ENCODE measurements at regions not wholly inside any gene's neighbourhood (a gene's known extent, or its start where the extent isn't known, plus 50 kb on each side); places are given as distances from the start of the nearest gene placed in this dataset.

DNA sequence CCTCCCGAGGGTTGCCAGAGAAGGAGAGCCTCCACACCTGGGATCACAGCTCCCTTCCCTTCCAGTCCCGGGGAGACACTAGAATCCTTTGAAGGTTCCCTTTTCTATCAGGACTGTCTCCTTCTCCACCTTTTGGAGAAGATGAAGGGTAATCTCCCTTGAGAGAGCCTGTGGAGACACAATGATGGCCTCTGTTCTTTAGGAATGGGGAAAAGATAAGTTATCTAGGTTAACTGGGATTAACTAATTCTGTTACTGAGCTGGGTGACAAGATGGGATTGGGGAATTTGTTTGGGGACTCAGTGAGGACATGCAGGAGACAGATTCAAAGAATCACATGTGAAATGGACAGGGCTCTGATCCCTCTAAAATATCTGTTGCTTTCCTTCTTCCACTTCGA, 181.1 kb upstream of the BMPER start:
- no peak for DNase-seq (ENCODE audit: low spot score)
- intact Hi-C loops (cut with DNase I), result no loop called here

- intact Hi-C loops (cut with DNase I), result no loop called here
Observed at GRCh38 chr7:33725111-33726025, 180.0 kb upstream of the BMPER start.

DNA sequence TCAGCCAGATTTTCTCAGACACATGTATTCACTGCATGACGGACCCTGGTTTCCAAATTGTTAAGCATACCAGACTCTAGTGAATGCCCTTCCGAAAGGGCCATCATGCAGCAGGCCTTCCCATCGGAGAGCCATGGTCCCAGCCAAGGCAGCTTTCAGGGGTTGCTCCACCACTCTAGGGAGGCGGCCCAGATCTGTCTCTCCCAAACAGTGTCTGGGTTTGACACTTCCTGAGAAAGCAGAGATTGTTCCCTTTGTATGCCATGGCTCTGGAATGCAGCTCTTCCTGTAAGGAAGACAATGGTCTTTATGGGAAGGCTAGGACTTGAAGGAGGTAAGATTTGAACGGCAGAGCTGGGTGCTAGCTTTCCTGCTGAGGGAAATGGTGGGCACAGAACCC, 178.8 kb upstream of the BMPER start:
- intact Hi-C loops (cut with DNase I), result no loop called here
- no peak for DNase-seq (ENCODE audit: low spot score)

More at GRCh38 chr7:33725111-33726025, 180.0 kb upstream of the BMPER start:
- no peak for DNase-seq (ENCODE audit: low spot score)

GRCh38 chr7:33727315-33727714, 178.0 kb upstream of the BMPER start:
- no peak for DNase-seq (ENCODE audit: low spot score)
- intact Hi-C loops (cut with DNase I), result no loop called here

- DNase-seq (ENCODE audit: low spot score), result no peak
- intact Hi-C loops (cut with DNase I), result no loop called here
Observed at GRCh38 chr7:33728873-33729551, 176.3 kb upstream of the BMPER start.

DNA sequence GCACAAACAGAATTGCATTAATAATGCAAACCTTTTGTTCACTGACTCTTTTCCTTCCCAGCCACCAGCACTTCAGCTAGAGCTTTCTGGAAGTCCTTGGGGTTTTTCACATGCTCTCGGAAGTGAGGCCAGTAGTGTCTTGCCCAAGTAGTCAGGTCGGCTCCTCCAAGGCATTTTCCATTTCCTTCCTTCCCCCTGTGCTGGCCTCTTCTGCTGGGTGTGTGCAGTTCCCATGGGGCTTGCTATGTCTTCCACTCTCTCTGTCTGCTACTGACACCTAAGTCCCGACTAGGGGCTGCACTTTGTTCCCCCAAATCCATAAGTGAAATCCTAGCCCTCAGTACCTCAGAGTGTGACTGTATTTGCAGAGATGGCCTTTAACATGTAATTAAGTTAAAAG, 175.6 kb upstream of the BMPER start:
- no peak for DNase-seq (ENCODE audit: low spot score)
- intact Hi-C loops (cut with DNase I), result no loop called here

- intact Hi-C loops (cut with DNase I), result no loop called here
- DNase-seq (ENCODE audit: low spot score), result no peak
Observed at GRCh38 chr7:33730958-33731357, 174.4 kb upstream of the BMPER start.

GRCh38 chr7:33731912-33732311, 173.4 kb upstream of the BMPER start:
- DNase-seq (ENCODE audit: low spot score), result no peak
- intact Hi-C loops (cut with DNase I), result no loop called here

DNA sequence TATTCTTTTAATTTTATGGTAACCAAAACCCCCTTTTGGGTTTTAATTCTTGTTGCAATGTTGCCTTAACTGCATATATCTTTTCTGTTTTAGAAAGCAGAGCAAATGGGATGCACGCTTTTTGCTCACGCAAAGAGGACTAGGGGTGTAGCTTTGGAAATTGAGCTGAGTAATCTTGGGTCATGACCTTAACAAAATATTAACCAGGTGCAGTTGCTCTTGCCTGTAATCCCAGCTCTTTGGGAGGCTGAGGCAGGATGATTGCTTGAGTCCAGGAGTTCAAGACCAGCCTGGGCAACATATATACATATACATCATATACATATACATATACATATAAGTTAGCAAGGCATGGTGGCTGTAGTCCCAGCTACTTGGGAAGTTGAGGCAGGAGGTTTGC, 172.9 kb upstream of the BMPER start:
- DNase-seq (ENCODE audit: low spot score), result no peak
- intact Hi-C loops (cut with DNase I), result no loop called here

DNA sequence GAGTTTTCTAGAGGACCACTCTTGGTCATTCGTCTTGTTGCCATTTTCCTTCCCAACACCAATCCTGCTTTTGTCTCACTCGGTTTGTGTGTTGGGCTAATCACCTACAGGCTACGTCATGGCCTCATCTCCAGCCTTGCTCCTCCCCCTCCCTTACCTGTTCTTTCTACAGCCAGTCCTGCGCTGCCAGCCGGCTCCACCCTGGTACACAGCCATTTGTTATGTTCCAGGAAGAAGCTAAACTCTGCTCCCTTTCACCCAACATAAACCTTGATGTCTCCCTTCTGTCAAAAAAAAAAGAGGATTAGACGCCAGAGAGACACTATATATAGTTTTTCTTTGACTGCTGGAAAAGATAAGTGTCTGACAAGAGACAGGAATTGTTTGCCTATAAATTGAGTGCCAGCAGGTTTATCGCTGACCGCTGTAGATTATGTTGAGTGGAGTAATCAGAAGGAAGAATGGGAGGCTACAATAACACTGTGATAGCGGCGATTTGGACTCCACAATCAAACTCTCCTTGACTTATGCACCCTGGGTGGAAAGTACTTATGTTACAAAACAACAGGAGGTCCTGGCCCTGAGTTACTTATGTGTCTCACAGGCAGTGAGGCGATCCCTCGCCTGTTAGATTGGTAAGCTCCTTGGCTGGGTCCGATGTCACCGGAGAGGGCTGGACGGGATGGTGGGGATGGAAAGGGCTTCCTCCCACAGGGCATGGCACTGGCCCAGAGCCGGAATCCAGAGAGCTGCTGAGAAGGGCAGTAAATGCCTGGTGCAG, 171.3 kb upstream of the BMPER start:
- intact Hi-C loops (cut with DNase I), result no loop called here
- no peak for DNase-seq (ENCODE audit: low spot score)

GRCh38 chr7:33735403-33735802, 169.9 kb upstream of the BMPER start:
- intact Hi-C loops (cut with DNase I), result no loop called here
- no peak for DNase-seq (ENCODE audit: low spot score)

DNA sequence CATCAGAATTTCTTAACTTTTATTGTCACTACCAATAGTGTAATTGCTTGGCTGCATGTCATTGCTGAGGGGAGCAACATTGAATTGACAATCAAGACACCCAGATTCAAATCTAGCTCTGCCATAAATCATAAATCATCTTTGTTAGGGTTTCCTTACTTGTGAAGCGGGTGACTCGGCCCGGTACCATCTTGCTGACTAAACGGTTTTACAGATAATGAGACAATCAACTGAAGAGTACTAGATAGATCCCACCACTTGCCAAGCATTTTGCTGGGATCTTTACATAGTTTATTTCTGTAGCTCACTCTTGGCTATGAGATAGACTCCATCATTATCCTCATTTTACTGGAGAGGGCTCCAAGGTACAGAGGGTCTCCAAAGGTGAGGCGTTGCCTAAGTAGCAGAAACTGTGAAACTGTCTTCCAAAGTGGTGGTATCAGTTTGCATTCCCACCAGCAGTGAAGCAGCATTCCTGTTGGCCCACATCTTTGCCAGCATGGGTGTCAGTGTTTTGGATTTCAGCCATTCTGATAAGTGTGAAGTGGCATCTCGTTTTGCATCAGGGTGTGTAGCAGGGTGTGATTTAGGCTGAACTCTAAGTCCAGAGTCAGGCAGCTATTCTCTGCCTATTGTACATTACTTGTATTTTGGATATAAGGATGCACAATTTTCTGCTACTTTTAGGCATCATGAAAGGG, 168.7 kb upstream of the BMPER start:
- intact Hi-C loops (cut with DNase I), result no loop called here
- no peak for DNase-seq (ENCODE audit: low spot score)

GRCh38 chr7:33738260-33738935, 166.9 kb upstream of the BMPER start:
- no peak for DNase-seq (ENCODE audit: low spot score)
- intact Hi-C loops (cut with DNase I), result no loop called here

DNA sequence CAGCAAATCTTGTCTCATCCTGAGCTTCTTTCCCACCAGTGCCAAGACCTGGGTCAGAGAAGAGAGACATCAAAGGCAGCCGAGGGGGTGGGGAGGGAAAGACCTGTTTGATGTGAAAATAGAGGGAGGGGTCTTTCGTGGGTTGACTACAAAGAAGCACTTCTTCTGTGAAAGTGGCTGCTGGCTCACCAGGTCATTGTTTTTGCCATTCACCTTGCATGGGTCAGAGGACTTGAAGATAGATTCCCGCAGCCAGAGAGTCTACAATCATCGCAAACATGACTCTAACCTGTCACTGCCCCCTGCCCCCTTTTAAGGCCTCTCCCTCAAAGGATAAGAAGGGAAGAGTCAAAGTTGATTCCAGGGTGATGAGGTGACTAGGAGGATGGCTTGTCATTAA, 166.1 kb upstream of the BMPER start:
- no peak for DNase-seq (ENCODE audit: low spot score)
- intact Hi-C loops (cut with DNase I), result no loop called here

DNA sequence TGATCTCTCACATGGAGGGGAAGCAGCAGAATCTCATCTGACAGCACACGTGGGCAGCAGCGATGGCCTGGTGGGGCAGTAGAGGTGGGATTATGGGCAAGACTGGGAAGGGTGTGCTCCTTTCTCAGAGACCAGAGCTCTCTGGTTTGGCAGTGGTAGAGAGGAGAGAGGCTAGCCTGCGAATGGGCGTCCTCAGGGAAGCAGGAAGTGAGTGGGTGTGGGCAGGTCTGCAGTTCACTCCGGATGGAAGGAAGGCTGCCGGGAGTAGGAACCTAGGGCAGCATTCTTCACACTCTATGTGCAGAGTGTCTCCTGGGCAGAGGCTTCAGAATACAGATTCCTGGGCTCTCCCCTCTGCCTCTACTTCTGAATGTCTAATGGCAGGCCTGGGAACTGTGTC, 162.8 kb upstream of the BMPER start:
- no peak for DNase-seq (ENCODE audit: low spot score)
- intact Hi-C loops (cut with DNase I), result loop anchor here (10.0 kb wide), 1 partner anchor 498 kb away; no protein-coding TSS in a partner anchor

GRCh38 chr7:33742999-33743587, 162.2 kb upstream of the BMPER start:
- DNase-seq (ENCODE audit: low spot score), result no peak
- intact Hi-C loops (cut with DNase I), result loop anchor here (10.0 kb wide), 1 partner anchor 498 kb away; no protein-coding TSS in a partner anchor

DNA sequence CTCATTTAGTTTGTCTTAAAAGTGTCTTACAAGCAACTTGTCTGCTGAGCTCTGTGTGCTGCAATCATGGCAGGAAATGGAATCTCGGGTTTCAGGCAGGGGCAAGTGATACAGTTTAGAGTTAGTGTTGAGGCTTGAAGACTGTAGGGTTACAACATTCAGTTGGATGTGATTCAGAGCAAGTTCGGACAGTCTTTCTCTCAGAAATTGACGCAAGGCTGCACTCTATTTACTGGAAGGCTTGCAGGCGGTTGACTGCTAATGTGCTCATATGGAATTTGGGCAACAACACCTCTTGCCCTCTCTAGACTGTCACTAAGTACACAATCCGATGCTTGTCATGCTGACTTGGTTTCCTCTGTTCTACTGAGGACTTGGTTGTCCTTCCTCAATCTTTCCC, 161.7 kb upstream of the BMPER start:
- intact Hi-C loops (cut with DNase I), result loop anchor here (10.0 kb wide), 1 partner anchor 499 kb away; no protein-coding TSS in a partner anchor
- DNase-seq (ENCODE audit: low spot score), result no peak

- intact Hi-C loops (cut with DNase I), result loop anchor here (10.0 kb wide), 1 partner anchor 500 kb away; no protein-coding TSS in a partner anchor
- no peak for DNase-seq (ENCODE audit: low spot score)
Observed at GRCh38 chr7:33744293-33745075, 160.9 kb upstream of the BMPER start.
